ENCODE measurements at regions not wholly inside any gene's neighbourhood (a gene's known extent, or its start where the extent isn't known, plus 50 kb on each side); places are given as distances from the start of the nearest gene placed in this dataset.
A peak's percentile ranks its signal among the peaks of the same experiment; 100 is the strongest.

DNA sequence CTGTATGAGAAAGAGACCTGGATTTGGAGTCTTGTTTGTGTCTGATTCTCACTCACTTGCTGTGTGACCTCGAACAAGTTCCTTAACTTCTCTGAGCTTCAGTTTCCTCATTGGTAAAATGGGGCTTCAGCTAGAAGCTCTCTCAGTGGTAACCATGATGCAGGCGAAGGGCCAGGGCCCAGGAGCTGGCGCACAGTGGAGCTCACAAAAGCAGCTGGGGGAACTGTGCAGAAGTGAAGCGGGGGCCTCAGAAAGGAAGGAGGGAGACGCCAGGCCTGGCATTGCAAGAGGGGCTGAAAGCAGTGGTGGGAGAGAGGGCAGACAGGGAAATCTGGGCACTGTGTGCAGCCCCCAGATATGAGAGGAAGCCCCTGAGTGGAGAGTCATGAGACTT lies 88.9 kb upstream of the RUNX3 start:
- Mint-ChIP-seq H3K9me3 (no peaks in the 10 kb centered on the region), H3K4me1 (peaks cover 17% of the 10 kb centered on the region), H3K36me3 (ENCODE audit: low read depth) (no peaks in the 10 kb centered on the region), H3K4me3 (no peak overlapping the region), H3K27me3 (ENCODE audit: low read depth) (peaks cover 10% of the 10 kb centered on the region), H3K27ac (no peak overlapping the region)
- TF ChIP-seq CTCF (IDR thresholded peaks at IDR 0.05; ENCODE audit: unreplicated experiment in 3 of 3) = no peak

GRCh38 chr1:25018110-25018735 lies 88.1 kb upstream of the RUNX3 start:
- no peaks in the 10 kb centered on the region for H3K9me3 Mint-ChIP-seq

DNA sequence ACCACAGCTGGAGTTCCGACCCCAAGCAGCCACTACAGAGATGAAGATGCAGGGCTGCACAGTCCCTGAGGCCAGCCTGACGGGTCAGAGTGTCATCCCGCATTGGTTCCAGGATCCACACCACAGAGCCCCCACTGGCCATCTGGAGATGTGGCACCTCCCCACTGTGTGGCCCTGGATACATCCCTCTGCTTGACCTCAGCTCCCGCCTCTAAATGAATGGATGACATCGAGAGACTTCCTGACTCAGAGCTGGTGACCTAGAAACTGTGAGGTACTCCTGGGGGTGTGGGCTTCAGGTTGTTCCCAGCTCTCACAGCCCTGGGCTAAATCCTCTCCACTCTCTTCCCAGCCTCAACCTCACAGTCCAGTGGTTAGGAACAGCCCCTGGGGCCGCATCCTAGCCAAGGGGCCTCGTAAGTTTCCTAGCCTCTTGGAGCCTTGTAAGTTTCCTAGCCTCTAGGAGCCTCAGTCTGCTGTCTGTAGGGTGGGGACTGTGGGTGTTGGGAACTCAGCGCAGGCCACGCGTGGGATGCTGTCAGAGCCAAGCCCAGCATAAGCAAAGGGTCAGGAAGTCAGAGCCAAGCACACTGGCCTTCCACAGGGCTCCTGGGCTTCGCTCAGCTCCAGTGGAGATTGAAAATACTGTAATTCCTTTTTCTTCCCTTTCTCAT lies 87.5 kb upstream of the RUNX3 start:
- Mint-ChIP-seq H3K27ac (peak overlapping the region in 1 of 3 experiments; percentile 15), H3K27me3 (ENCODE audit: low read depth) (peaks cover 13% of the 10 kb centered on the region), H3K9me3 (no peaks in the 10 kb centered on the region), H3K36me3 (ENCODE audit: low read depth) (no peaks in the 10 kb centered on the region), H3K4me3 (no peak overlapping the region), H3K4me1 (peaks cover 9% of the 10 kb centered on the region)
- TF ChIP-seq CTCF (IDR thresholded peaks at IDR 0.05; ENCODE audit: unreplicated experiment in 3 of 3) = no peak

More at GRCh38 chr1:25018110-25018735, 88.1 kb upstream of the RUNX3 start:
- H3K27ac Mint-ChIP-seq = peak overlapping the region in 1 of 3 experiments; percentile 15
- peaks cover 10% of the 10 kb centered on the region for H3K27me3 Mint-ChIP-seq (ENCODE audit: low read depth)
- no peaks in the 10 kb centered on the region for H3K36me3 Mint-ChIP-seq (ENCODE audit: low read depth)
- TF ChIP-seq CTCF (IDR thresholded peaks at IDR 0.05; ENCODE audit: unreplicated experiment in 3 of 3) = no peak
- peaks cover 16% of the 10 kb centered on the region for H3K4me1 Mint-ChIP-seq
- H3K4me3 Mint-ChIP-seq = no peak overlapping the region

GRCh38 chr1:25012966-25013962 lies 83.2 kb upstream of the RUNX3 start:
- no peak overlapping the region for H3K27ac Mint-ChIP-seq
- peaks cover 6% of the 10 kb centered on the region for H3K4me1 Mint-ChIP-seq
- no peaks in the 10 kb centered on the region for H3K36me3 Mint-ChIP-seq (ENCODE audit: low read depth)
- peaks cover 23% of the 10 kb centered on the region for H3K27me3 Mint-ChIP-seq (ENCODE audit: low read depth)
- H3K9me3 Mint-ChIP-seq = no peaks in the 10 kb centered on the region
- no peak for TF ChIP-seq CTCF (IDR thresholded peaks at IDR 0.05; ENCODE audit: unreplicated experiment in 3 of 3)
- H3K4me3 Mint-ChIP-seq = no peak overlapping the region

DNA sequence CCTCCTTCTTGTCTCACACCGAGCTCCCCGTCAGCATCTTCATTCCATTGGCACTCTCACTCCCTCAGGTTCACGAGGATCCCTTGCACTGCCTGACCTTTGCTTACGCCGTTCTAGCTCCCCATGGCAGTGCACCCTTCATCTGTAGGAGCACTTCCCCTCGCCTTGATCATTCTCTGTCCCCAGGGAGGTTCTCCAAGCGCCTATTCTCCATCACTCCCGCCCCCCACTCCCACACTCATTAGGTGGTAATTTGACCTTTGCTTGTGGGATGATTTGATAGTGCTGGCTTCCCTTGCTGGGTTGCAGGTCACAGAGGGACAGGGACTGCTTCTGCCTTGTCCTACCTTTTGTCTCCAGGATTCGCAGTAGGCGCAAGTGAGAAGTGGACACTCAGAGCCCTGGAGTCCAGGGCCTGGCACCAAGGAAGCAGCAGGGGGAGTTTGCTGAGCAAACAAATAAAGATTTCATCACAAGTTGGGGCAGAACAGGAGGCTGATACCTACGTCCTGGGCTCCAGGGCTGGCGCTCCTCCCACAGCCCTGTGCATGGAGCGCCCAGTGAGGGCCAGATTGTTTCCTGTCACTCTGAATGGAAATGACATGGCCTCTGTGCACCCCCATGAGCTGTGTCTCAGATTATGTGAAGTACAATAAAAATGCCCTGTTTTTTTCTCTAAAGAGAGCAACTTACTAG lies 82.0 kb upstream of the RUNX3 start:
- Mint-ChIP-seq H3K4me3 (no peak overlapping the region), H3K4me1 (no peaks in the 10 kb centered on the region), H3K27ac (no peak overlapping the region), H3K9me3 (no peaks in the 10 kb centered on the region), H3K27me3 (ENCODE audit: low read depth) (peaks cover 29% of the 10 kb centered on the region), H3K36me3 (ENCODE audit: low read depth) (no peaks in the 10 kb centered on the region)
- TF ChIP-seq CTCF (IDR thresholded peaks at IDR 0.05; ENCODE audit: unreplicated experiment in 3 of 3) = no peak

Measured in nephron (organoid).